GM19452 (cell line): ENCODE measurements at regions not wholly inside any gene's neighbourhood (a gene's known extent, or its start where the extent isn't known, plus 50 kb on each side); places are given as distances from the start of the nearest gene placed in this dataset.

Source experiments
- ATAC-seq: cut with Tn5 transposase; IDR thresholded peaks from one replicate; pipeline ENCODE4 v1.9.1; 2021; ENCODE audit not compliant: unreplicated experiment

DNA sequence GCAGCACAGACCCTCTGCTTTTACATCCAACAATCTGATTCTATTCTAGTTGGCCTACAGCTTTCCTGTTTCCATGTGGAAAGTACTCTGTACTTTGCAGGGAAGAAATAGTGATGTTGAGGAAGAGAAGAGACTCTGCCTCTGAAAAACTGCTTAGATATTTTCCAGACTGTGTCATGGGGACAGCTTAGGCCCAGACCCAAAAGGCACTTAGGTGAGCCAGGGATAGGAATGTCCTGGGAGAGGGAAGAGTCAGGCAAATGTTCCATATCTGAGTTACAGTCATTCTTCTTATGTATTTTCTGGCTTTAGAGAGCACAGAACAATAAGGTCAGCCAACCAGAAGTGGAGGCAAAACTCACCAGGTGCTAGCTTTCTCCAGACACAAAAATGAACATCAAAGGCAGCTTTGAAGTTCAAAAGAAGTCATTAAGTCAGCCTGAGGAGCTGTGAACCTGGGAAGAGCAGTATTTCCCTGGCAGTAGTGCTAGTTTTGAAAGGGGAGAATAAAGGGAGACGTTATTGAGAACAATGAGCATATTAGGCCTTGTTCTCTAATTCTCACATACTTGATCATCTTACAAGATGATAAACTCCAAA lies 199.7 kb upstream of the LMNTD1 start:
- ATAC-seq, result no peak

DNA sequence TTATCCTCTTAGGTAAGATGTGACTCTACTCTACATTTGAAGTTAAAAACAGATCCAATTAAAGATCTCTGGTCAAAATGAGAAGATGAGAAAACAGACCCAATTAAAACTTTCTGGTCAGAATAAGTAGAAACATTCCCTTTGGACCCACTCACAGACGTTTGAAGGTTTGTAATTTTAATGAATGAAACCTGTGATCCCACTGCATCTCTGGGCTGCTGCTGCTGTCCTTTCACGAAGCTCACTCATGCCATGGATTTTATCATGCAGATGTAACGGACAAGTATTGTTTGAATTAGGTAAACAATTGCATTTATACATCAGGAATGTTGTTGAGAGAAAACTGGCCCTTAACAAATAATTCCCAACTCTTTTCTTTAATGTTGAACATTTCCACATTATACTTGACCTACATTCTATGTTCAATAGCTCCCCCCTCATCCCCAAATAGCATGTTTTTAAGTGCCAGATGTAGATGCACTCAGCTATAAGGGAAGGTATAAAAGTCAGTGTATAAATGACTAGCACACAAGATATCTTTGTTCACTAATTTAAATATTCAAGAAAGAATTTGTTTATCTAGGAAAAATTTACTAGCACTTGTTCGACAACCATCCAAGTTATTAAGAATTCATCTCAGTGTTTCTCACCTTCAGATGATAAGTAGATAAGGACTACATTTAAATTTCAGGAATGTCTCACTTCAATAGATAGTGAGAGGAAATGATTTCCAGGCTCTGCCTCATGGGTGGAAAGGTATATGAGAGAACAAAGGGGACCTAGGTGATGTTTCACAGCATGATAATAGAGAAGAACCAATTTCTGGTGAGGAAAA lies 202.3 kb upstream of the LMNTD1 start:
- no peak for ATAC-seq

DNA sequence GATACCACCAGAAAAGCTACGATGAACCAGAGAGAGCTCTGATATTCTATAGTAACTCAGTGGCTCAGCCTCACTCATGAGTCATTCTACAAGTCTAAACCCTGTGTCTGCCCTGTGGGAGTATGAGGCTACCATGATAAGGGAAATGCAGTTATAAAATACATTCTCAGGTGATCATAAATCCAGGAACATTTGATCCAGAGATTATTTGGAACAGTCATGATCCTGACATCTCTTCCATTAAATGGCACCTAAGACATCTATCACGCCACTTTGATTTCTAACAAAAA lies 202.6 kb upstream of the RASSF8 start:
- ATAC-seq, result no peak

DNA sequence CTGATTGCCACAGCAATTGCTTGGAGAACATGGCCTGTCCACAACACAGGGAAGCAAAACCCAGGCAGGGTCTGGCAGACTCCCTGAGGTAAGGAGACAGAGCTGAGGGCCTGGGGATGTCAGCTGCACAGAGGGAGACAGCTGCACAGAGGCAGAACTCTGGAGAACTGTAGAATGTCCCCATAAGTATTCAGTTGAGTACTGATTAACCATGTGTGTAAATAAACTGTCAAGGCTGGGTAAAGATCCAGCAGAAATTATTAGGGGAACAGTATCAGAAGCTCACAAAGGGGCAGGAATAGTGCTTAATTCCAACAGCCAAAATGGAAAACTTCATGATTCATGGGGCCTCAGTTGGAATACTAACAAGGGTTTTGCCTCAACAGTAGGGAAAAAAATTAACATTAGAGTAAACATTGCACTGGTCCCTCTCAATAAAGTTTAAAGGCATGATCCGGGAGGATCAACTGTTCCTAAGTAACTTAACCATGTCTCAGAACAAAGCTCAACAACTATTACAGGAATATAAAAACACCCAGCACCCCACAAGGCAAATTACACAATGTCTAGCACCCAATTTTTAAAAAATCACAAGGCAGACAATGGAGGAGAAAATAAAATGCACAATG lies 201.3 kb upstream of the RASSF8 start:
- ATAC-seq, result no peak

DNA sequence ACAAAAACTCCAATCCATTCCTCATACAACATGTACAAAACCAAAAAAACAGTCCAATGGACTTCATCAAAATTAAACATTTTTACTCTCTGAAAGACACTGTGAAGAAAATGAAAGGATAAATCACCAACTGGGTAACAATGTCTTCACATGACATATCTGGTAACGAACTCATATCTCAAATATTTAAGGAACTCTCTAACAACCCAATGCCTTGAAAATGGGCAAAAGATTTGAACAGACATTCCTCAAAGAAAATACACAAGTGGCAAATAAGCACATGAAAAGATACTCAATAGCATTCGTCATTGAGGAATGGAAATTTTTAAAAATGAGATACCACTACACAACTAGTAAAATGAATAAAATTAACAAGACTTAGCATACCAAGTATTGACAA lies 198.7 kb upstream of the RASSF8 start:
- ATAC-seq, result no peak

DNA sequence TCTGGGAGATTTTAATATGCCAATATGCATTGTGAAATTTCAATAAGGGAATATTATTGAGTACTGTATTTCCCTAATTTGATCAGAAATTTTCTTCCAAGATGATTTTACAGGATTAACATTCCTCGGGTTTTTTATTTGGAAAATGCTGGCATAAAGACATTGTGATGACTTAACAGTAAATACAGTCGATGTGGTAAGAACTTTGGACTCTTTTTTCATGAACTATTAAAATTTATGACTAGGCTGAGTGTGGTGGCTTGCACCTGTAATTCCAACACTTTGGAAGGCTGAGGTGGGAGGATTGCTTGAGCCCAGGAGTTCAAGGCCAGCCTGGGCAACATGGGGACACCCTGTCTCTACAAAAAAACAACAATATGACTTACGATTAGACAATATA lies 197.1 kb upstream of the RASSF8 start:
- no peak for ATAC-seq

DNA sequence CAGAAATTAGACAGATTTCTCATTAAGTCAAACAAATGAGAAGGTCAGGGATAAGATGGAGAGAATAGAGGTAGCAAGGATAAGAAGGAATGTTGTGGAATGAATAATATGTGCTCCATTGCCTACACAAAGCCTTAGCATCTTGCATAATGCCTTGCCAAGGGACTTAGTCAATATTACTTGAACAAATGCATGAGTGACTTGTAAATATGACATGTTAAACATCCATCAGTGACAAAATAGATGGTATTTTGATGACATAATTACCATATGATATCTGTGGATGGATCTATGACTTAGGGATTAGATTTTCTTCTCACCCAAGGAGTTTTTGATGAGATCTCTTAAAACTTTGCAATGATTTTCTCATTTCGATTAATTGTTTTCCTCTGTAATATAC lies 194.1 kb upstream of the RASSF8 start:
- ATAC-seq, result no peak

DNA sequence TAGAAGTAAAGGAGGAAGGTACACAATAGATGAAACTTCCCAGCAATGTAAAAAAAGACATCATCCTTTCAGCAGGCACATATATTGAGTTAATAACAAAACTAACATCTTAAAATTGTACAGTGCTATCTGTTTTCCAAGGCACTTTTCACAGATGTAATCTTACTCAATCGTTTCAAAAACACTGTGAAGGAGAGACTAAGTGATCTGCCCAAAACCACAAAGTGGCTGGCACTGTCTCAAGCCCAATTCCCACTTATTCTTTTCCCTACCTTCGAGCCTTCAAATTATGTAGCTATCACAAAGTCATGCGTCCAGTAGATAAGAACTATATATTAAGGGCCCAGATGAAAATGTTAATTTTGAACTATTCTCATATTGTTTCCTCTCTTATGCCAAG lies 193.6 kb upstream of the RASSF8 start:
- no peak for ATAC-seq

DNA sequence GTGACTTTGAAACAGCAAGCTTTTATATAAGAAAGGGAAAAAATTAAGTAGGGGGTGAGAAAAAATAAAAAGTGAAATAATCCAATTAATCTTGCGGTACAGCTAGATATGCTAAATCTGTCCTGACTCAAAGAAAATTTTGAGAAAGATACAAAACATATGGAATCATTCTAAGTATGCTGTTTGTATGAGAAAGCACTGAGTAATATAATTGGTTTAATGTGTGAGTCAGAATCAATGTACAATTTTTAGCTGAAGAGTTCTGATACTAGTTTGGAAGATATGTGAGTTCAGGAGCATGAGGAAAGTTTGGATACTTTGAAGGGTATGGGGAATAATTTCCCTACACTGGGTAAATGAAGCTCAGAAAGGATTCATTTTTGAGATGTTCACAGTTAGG lies 190.9 kb upstream of the RASSF8 start:
- no peak for ATAC-seq

DNA sequence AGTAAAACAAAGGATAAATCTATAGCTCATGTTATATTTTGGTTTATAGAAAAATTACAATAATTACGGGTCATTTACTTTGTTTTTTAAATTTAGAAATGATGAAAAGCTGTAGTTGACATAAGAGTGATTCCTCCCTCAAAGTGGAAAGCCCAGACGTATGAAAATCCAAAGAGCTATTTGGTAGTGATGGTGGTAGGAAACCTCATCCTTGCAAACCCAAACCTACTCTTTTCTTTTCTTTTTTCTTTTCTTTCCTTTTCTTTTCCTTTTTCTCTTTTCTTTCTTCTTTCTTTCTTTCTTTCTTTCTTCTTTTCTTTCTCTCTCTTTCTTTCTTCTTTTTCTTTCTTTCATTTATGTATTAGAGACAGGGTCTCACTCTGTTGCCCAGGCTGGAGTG lies 190.3 kb upstream of the RASSF8 start:
- ATAC-seq, result no peak

DNA sequence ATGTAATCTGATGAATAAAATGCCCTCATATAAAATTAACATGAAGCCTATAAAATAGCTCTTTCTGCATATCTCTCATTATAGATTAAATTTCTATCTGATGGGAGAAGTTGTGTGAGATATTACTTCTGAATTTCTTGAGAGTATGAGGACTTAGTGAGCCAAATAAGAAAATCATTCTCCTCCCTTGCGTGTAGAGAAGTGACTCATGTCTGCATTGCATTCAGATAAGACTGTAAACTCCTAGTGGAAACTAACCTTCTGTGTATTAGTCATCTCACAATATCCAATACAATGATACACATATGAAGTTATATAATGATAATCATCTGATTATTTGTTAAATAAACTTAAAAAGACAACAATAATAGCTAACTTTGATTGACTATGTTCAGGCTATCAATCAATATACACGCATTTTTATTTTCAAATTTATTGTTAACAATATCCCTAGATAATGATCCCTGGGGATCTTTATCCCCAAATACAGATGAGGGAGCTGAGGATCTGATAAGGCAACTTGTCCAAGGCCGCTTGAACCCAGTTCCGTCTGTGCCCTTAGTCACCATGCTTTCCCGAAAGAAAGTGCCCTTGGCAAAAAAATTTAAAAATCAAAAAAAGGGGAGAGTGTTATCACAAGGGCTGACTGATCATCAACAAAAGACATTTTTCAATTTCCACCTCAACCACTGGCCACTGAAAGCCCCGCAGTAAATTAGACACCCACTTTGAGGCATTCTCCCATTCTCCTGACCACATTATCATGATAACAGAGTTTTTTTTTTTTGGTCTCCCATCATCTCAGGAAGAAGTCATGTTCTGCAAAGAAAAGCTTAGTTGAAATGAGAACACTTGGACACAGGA lies 189.2 kb upstream of the RASSF8 start:
- ATAC-seq, result no peak

DNA sequence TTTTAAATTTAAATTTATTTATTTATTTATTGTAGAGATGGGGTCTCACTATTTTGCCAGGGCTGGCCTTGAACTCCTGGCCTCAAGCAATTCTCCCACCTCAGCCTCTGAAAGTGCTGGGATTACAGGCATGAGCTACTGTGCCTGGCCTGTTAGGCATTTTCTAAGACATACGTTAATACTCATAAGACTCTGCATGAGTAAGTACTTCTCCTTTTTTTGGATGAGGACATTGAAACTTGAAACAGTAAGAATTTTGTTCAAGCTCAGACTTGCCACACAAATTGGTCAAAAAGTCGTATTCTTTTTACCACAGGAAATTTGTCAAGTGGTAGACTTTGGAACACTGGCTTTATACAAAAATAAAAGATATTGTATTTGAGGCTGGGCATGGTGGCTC lies 187.4 kb upstream of the RASSF8 start:
- ATAC-seq, result no peak

DNA sequence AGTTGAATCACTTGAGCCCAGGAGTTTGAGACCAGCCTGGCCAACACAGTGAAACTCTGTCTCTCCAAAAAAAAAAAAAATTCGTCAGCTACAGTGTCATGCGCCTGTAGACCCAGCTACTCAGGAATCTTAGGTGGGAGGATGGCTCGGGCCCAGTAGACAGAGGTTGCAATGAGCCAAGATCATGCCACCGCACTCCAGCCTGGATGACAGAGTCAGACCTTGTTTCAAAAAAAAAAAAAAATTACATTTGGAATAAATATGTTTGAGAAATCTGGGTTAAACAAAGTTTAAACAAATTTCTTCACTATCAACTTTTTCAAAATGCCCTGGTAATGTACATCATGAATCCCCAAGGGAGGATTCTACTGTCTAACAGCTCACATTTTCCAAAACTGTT lies 187.0 kb upstream of the RASSF8 start:
- ATAC-seq, result no peak

DNA sequence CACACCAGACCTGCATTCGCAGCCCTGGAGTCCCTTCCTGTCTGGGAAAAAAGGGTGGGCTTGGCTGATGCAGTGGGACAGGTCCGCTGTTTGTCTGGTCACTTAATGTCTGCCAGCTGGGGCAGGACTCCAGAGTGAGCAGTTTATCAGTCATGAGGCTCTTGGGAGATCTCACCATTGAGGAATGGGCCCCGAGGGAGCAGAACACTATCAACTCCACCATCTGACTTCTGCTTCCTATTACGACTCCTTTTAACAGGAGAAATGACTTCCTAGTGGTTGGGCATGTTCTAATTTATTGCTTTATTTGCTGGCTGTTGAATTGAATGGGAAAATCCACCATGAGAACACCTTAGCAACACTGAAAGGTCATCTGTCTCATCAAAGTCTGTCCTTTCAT lies 182.5 kb upstream of the RASSF8 start:
- ATAC-seq, result no peak

DNA sequence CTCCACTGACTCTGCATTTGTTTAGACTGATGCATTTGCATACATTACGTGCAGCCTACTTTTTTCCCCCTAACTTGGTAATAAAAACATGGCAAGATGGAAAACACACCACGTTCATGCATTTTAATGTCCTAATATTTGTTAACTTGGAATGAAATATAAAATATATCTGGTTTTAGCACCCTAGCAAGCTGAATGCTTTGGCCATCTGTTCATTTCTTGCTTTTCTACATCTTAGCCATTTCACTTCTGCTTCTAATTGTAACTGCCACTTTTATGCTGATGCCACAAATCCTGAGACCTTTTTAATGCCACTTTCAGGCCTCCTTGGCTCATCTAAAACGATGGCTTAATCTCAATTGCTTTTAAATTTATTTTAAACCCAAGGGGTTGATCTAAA lies 177.7 kb upstream of the RASSF8 start:
- ATAC-seq, result no peak

DNA sequence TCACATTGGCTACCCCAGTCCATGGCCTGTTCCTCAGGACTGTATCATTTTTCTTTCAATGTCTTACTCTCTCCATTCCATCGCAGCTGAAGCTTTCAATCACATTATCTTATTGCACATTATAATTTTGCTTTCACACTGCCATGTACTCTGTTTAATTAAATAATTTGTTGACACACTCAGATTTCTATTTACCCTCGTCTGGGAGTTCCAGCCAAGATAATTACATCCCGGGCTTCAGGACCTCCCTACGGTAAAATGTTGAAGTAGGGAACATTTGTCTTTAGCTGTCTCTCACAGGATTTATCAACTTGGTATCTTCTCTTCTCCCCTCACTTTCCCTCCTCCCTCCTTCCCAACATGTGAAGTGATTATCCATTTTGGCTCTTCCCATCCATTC lies 177.2 kb upstream of the RASSF8 start:
- no peak for ATAC-seq

DNA sequence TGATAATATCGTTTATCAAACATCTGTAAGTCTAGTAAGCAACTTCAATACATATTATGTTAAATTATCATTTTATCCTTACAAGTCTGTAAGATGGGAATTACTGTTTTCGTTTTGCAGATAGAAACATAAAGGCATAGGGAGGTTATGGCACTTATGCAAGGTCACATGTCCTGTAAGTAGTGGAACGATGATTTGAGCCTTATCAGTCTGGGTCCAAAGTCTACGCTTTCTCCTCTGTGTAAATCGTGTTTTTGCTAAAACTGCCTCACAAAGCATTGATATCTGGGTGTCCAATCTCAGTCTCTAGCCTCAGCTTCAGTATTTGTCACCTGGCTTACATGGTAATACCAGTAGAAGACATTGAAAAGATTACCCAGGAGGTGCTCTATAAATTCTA lies 174.9 kb upstream of the RASSF8 start:
- no peak for ATAC-seq

DNA sequence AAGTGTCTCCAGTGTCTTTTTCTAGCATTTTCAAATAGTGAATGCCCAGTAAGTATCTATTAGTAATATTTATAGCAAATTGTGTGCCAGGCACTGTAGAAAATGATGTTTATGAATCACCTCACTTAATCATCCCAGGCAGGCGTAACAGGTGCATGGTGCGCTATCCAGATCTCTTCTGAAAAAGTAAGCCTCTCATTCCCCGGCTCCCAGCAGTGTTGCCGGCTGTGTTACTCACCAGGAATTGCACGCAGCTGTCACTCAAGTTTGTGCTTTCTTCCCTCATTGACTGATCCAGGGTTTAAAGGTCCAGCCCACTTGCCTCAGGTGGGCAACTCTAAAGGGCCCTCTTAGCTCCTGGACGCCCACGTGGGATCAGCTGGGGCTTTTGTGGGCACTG lies 173.8 kb upstream of the RASSF8 start:
- ATAC-seq, result no peak

DNA sequence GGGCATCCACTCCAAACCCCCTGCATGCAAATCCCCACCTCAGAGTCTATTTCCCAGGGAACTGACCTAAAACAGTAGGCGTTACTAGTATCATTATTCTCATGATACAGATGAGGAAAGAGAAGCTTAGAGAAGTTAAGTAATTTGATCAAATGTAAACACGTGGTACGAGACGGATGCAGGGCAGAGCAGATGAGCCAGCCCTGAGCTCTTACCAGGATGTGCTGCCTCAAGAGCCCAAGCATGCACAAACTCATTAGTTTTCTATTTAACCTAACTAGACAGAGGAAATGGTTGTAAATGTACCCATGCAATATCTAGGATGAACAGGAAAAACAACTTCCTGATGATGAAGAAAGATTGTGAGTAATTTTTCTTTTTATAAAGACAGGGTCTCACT lies 173.3 kb upstream of the RASSF8 start:
- ATAC-seq, result no peak

DNA sequence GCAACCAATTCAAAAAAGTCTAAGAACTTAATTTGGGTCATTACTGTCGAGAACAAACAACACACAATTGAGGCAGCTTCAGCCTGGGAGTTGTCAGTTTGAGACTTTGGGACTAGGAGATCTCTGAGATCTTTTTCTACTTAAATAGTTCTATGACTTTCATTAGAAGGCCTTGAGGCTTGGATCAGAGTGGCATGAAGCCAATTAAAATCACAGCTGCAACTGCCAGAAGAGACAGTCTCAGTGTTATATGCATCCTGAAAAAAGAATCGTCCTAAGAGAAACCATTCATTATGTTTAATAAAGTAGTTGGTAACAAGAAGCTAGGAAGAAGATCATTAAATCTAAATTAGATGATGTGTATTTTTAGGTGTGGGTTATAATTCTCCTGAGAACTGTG lies 170.8 kb upstream of the RASSF8 start:
- no peak for ATAC-seq

DNA sequence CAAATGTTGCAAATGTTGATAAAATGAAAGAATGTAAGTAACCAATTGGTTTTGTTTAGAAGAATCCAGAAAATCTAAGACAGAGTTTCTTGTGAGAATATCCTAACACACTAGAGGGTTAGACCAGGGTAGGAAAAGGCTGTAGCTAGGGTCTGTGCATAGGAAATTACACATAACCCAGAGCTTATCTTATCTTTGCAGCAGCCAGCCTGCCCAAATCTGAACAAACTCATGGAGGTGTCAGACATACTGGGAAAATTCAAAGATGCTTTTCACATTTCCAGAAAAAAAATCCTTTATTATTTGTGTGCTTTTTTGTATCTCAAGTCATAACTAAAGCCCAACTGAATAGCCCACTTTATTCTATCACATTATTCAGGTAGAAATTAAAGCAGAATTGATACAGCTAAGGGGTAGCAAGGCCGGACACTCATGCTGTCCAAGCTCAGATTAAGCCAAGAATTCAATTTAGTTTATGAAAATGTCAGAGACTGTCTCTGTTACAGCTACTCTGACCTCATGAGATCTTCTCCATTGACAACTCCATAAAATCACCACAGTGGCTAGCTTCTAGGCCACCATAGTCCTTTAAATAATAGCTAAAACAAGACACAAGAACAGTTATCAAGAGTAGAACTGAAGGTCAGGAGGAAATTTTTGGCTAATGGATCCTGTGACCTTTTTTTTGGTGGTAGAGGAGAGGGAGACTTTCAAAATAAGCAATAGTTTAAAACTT lies 169.6 kb upstream of the RASSF8 start:
- ATAC-seq, result no peak
